Activated CD4-positive, alpha-beta memory T cell treated with anti-CD3 and anti-CD28 coated beads for 36 hours (primary cell): ENCODE measurements at regions not wholly inside any gene's neighbourhood (a gene's known extent, or its start where the extent isn't known, plus 50 kb on each side); places are given as distances from the start of the nearest gene placed in this dataset.
"Not testable (repeated sequence)": the region's sequence is repeated elsewhere in the genome, so short reads cannot be mapped to it uniquely, and the experiment has no call there.

ENCODE experiments used
- CTCF ChIA-PET: fragments of 350-600 bp; sonication (Branson Sonifier 250); formaldehyde crosslinking; loops from one replicate; lab custom pipeline; 2021; ENCODE audit warnings: antibody characterized with exemption, inconsistent platforms; lab: Charles Lee
- POLR2A ChIA-PET: fragments of 350-600 bp; sonication (Branson Sonifier 250); formaldehyde crosslinking; loops from one replicate; lab custom pipeline; 2021; ENCODE audit warnings: antibody characterized with exemption; lab: Charles Lee
- DNase-seq: peaks from one replicate; pipeline ENCODE4 v3.0.0-alpha.2; 2020
- H3K27ac Mint-ChIP-seq: one replicate; pipeline ENCODE4 v1.8.0; 2021; ENCODE audit warnings: mixed read lengths
- H3K27me3 Mint-ChIP-seq: one replicate; pipeline ENCODE4 v1.8.0; 2021; ENCODE audit warnings: mixed read lengths
- H3K36me3 Mint-ChIP-seq: one replicate; pipeline ENCODE4 v1.8.0; 2021; ENCODE audit warnings: mixed read lengths
- H3K4me1 Mint-ChIP-seq: one replicate; pipeline ENCODE4 v1.8.0; 2021; ENCODE audit warnings: low read depth, mixed read lengths
- H3K4me3 Mint-ChIP-seq: one replicate; pipeline ENCODE4 v1.8.0; 2021; ENCODE audit warnings: mild to moderate bottlenecking, mixed read lengths
- H3K9me3 Mint-ChIP-seq: one replicate; pipeline ENCODE4 v1.8.0; 2021; ENCODE audit warnings: mixed read lengths
- intact Hi-C: fragments of 100-400 bp; cut with micrococcal nuclease; formaldehyde crosslinking; loops from one replicate; pipeline ENCODE4 v1.15.1; 2023

DNA sequence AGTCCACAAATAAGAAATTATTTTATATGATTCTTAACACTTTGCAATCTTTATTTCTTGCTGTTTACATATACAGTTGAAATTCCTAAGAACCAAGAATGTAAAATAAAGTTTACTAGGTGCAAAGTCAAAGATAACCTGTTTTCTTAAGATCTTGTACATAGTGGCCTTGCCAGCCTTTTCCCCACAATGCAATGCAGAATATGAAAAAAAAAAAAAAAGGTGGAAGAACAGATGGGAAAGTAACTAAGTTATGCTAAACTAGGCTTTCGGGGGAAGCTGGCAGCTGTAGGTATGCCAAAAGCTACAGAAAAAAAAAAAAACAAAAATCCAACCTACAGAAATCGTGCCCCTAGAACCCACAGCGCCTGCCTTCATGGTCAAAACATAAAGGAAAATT, 1588.4 kb downstream of the STIM2 start:
- DNase-seq, result no peak
- Mint-ChIP-seq H3K4me1 (no peaks in the 10 kb centered on the region), H3K9me3 (peaks cover 26% of the 10 kb centered on the region), H3K4me3 (no peak overlapping the region), H3K36me3 (no peaks in the 10 kb centered on the region), H3K27me3 (no peaks in the 10 kb centered on the region), H3K27ac (no peak overlapping the region)
- intact Hi-C loops, result no loop called here
- CTCF ChIA-PET, result no interaction called here
- POLR2A ChIA-PET, result no interaction called here

DNA sequence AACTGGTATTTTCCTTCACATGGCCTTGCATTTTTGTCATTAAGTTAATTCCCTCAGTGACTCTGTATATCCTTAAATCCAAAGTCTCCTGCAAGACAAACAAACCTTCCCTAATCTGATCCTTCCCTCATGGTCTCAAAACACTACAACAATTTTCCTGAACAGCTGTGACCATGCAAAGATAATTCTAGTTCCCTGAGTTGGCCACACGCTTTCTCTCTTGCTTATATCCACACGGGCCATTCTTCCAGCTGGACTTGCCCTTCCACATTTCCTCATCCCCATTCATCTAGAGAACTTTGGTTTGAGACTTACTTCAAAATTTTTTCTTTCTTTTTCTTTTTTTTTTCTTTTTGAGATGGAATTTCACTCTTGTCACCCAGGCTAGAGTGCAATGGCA, 1590.7 kb downstream of the STIM2 start:
- H3K4me1 Mint-ChIP-seq, result no peaks in the 10 kb centered on the region
- intact Hi-C loops, result no loop called here
- no peaks in the 10 kb centered on the region for H3K27me3 Mint-ChIP-seq
- H3K9me3 Mint-ChIP-seq, result peaks cover 27% of the 10 kb centered on the region
- H3K4me3 Mint-ChIP-seq, result no peak overlapping the region
- POLR2A ChIA-PET, result no interaction called here
- CTCF ChIA-PET, result no interaction called here
- no peak overlapping the region for H3K27ac Mint-ChIP-seq
- H3K36me3 Mint-ChIP-seq, result no peaks in the 10 kb centered on the region
- DNase-seq, result no peak

DNA sequence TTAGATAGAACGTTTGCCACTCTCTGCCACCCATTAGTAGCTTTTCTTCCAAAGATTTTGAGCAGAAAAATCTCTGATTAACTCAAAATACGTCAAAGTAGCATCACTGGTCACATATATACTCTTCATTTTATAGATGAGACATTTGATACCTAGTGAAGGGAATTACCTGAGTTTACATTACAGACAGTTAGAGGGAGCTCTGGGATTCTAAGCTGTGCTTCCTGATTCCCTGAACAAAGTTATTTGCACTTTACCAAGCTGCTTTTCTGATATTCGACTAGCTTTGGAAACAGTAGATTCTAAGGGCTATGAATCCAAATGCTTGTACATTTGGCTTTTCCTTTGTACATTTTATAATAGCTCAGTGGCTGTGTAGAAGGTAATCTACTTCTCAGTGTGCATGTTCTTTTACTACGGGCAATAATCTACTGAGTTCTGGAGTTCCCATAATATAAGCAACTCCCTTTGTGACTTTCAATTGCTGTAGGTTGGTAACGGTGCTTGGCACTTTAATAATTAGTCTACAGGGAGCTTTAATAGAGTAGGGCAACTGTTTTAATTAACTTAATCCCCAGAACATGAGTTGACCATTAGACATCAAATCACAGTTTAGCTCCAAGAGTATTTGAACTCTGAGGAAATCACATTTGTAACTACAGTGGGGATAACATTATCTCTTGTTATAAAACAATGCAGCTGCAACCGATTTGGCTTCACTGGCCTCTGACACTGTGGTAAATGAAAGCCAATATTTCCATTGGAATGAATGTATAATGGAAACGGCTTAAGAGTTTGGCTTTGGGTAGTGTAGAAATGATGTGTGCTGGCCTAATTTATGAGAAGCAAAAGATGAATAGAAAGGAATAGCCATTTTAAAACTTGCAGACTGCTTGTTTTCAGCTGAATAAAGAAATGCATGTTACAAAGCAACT, 1602.4 kb downstream of the STIM2 start:
- no peak for DNase-seq
- Mint-ChIP-seq H3K4me1 (no peaks in the 10 kb centered on the region), H3K9me3 (peaks cover 7% of the 10 kb centered on the region), H3K4me3 (no peak overlapping the region), H3K36me3 (no peaks in the 10 kb centered on the region), H3K27ac (no peak overlapping the region), H3K27me3 (no peaks in the 10 kb centered on the region)
- intact Hi-C loops, result no loop called here
- POLR2A ChIA-PET, result no interaction called here
- CTCF ChIA-PET, result no interaction called here

DNA sequence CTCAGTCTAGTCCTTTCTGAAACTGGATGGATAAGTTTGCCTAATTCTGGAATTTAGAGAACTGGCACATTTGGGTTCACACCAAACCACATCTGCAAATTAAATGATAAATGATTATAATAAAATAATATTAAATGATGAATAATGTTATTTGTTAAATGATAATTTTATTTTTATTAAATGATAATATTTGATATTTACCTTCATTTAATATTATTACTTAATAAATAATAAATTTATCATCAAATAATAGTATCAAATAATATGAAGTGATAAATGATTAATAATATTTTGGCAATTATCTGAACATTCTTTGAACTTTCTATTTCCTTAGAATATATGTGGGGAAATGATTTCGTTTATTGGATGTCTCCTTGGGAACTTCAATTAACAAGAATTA, 1604.2 kb downstream of the STIM2 start:
- Mint-ChIP-seq H3K27me3 (no peaks in the 10 kb centered on the region), H3K9me3 (peaks cover 7% of the 10 kb centered on the region), H3K4me3 (no peak overlapping the region), H3K4me1 (no peaks in the 10 kb centered on the region), H3K36me3 (no peaks in the 10 kb centered on the region), H3K27ac (no peak overlapping the region)
- no peak for DNase-seq
- POLR2A ChIA-PET, result no interaction called here
- intact Hi-C loops, result no loop called here
- CTCF ChIA-PET, result no interaction called here

DNA sequence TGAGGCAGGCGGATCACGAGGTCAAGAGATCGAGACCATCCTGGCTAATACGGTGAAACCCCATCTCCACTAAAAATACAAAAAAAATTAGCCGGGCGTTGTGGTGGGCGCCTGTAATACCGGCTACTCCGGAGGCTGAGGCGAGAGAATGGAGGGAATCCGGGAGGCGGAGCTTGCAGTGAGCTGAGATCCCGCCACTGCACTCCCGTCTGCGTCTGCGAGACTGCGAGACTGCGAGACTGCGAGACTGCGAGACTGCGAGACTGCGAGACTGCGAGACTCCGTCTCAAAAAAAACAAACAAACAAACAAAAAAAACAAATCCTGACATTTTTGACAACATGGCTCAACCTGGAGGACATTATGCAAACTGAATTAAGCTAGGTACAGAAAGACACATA, 1606.2 kb downstream of the STIM2 start:
- H3K4me1 Mint-ChIP-seq, H3K9me3 Mint-ChIP-seq, DNase-seq, H3K4me3 Mint-ChIP-seq, POLR2A ChIA-PET, intact Hi-C loops, H3K27me3 Mint-ChIP-seq, H3K27ac Mint-ChIP-seq, CTCF ChIA-PET, H3K36me3 Mint-ChIP-seq: not testable (repeated sequence)

DNA sequence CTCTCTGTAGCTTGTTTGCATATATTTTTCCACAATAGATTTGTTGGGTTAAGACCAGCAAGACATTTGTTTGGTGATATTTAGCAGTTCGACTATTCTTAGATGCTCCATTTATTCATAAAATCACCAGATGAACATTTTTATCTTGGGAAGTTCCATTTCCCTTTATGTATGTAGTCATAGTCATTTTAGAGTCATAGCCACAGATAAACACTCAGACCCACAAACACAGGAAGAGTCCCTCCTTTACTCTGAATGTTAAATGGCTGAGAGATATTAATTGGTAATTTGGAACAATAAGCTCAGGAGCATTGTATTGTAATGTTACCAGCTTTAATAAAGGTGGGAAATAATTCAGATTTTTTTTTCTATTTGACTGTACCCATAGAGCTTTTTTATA, 1608.7 kb downstream of the STIM2 start:
- CTCF ChIA-PET, result no interaction called here
- Mint-ChIP-seq H3K4me1 (no peaks in the 10 kb centered on the region), H3K9me3 (peaks cover 6% of the 10 kb centered on the region), H3K27ac (no peak overlapping the region), H3K4me3 (no peak overlapping the region), H3K27me3 (no peaks in the 10 kb centered on the region), H3K36me3 (no peaks in the 10 kb centered on the region)
- POLR2A ChIA-PET, result no interaction called here
- intact Hi-C loops, result no loop called here
- DNase-seq, result no peak

DNA sequence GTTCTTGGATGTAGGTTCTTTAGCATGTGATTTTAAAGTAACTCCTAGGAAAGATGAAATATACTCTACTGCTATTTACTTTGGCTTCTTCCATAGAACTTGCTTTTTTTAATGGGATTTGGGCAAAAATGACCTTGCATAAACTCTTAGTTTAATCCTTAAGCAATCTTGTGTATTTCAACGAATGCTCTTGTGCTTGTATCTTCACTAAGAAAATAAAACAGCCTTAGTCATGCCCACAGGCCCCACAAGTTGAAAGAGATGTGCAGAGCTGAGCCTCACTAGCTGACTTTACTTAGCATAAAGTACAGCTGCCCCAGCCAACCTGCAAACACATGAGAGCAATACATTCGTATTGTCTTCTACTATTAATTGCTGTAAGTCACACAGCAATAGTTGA, 1609.2 kb downstream of the STIM2 start:
- Mint-ChIP-seq H3K9me3 (peaks cover 6% of the 10 kb centered on the region), H3K27ac (no peak overlapping the region), H3K4me1 (no peaks in the 10 kb centered on the region), H3K27me3 (no peaks in the 10 kb centered on the region), H3K36me3 (no peaks in the 10 kb centered on the region), H3K4me3 (no peak overlapping the region)
- ChIA-PET POLR2A (no interaction called here), CTCF (no interaction called here)
- intact Hi-C loops, result no loop called here
- no peak for DNase-seq

DNA sequence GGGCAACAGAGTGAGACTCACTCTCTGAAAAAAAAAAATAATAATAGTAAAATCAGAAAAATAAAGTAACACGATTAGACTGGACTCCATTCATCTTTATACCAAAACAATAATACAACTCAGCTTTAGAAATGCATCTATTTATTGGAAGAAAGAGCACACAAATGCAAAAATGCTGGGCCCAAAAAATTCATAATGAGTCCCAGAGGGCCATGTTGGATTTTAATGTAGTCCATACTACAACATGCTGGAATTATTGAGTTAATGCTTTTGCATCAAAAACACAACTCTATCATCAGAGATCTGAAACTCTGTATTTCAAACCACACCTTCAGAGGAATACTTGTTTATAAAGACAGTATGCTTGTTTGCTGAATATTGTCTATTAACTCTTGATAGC, 1614.7 kb downstream of the STIM2 start:
- no peak overlapping the region for H3K4me3 Mint-ChIP-seq
- intact Hi-C loops, result no loop called here
- no peaks in the 10 kb centered on the region for H3K27me3 Mint-ChIP-seq
- ChIA-PET POLR2A (no interaction called here), CTCF (no interaction called here)
- H3K27ac Mint-ChIP-seq, result no peak overlapping the region
- DNase-seq, result no peak
- no peaks in the 10 kb centered on the region for H3K4me1 Mint-ChIP-seq
- H3K9me3 Mint-ChIP-seq, result peaks cover 3% of the 10 kb centered on the region
- no peaks in the 10 kb centered on the region for H3K36me3 Mint-ChIP-seq

DNA sequence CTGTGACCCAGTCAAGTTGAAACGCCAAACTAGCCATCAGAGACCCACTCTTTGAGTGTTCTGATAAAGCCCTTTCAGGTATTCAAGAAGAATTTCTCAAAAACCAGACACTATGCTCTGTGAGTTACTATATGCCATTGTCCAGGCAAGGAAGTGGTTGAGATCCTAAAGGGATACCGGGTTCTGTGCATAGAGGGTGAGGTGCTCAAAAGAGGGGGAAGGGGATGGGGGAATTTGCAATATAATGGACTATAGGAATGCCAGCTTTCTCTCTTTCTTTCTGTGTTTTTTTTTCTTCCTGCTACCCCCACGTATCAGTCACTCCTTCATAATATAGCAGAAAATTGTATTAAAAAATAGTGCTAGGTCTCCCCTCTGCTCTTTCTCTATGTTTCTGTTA, 1619.0 kb downstream of the STIM2 start:
- Mint-ChIP-seq H3K27ac (no peak overlapping the region), H3K4me1 (no peaks in the 10 kb centered on the region), H3K9me3 (peaks cover 2% of the 10 kb centered on the region), H3K27me3 (no peaks in the 10 kb centered on the region), H3K4me3 (no peak overlapping the region), H3K36me3 (no peaks in the 10 kb centered on the region)
- DNase-seq, result no peak
- ChIA-PET CTCF (no interaction called here), POLR2A (no interaction called here)
- intact Hi-C loops, result no loop called here

DNA sequence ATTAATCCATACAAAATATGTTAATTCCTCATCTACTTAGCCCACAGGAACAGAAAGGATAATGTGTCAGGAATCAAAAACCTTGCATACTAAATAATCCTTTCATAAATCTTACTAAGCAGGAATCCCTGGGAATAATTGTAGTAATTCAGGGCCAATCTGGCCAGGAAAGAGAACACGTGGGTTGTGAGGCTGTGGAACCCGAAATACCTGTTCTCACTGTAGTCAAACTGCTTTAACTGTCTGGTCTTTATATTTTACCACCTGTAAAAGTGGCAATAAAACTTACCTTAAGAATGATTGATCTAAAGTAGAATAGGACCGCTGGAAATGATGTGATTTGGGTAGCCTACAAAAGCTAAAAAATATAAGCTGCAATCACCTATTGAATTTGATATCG, 1620.9 kb downstream of the STIM2 start:
- Mint-ChIP-seq H3K9me3 (peaks cover 2% of the 10 kb centered on the region), H3K36me3 (no peaks in the 10 kb centered on the region), H3K27ac (no peak overlapping the region), H3K4me3 (no peak overlapping the region), H3K4me1 (no peaks in the 10 kb centered on the region), H3K27me3 (no peaks in the 10 kb centered on the region)
- intact Hi-C loops, result no loop called here
- ChIA-PET POLR2A (no interaction called here), CTCF (no interaction called here)
- DNase-seq, result no peak

DNA sequence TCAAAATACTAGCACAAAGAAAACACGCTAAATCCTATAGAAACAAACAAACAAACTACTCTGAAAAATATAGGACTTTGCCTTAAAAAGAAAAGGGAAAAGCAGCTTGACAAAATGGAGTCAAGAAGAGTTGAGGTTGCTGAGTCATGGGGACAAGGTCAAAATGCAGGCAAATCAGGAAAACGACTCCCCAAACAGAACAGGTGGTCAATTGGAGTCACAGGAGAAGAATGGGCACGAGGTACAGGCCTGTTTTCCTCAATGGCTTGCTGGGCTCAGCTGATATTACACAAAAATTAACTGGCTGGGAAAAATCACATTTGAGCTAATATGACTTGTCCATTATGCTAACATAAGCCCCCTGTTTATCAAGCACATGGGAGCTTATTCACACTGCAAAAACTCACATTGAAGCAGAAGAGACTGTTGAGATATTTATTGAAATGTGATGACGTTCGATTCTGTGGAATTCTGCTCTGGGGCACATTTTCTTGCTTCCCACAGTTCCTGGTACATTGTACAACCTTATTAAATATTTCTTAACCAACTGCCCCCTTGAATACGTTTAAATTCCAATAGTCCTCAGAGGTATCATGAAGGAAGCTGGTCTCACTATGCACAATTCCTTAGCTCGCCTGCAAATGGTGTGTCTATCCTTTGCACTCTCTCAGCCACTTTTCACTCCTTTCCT, 1622.1 kb downstream of the STIM2 start:
- H3K9me3 Mint-ChIP-seq, result peaks cover 2% of the 10 kb centered on the region
- H3K4me3 Mint-ChIP-seq, result no peak overlapping the region
- no peak overlapping the region for H3K27ac Mint-ChIP-seq
- intact Hi-C loops, result no loop called here
- DNase-seq, result no peak
- CTCF ChIA-PET, result no interaction called here
- H3K27me3 Mint-ChIP-seq, result no peaks in the 10 kb centered on the region
- POLR2A ChIA-PET, result no interaction called here
- no peaks in the 10 kb centered on the region for H3K4me1 Mint-ChIP-seq
- H3K36me3 Mint-ChIP-seq, result no peaks in the 10 kb centered on the region

DNA sequence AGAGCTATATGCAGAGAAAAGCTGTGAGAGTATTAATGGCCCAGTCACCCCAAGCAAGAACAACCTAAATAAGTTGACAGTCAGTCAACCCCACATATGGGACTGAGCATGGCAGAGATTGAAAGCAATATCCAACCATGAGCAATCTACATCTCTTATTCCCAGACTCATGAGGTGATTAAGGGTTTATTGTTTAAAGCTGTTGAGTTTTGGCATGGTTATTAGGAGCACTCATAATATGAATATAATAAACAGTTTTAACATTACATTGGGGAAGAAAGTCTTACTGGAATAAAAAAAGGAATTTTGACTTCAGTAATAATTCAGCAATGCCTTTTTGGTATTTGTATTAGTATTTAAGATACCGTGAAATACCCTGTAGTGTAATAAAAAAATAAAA, 1627.4 kb downstream of the STIM2 start:
- Mint-ChIP-seq H3K27ac (no peak overlapping the region), H3K4me3 (no peak overlapping the region), H3K4me1 (no peaks in the 10 kb centered on the region), H3K36me3 (no peaks in the 10 kb centered on the region), H3K9me3 (no peaks in the 10 kb centered on the region), H3K27me3 (no peaks in the 10 kb centered on the region)
- no peak for DNase-seq
- CTCF ChIA-PET, result no interaction called here
- intact Hi-C loops, result no loop called here
- POLR2A ChIA-PET, result no interaction called here

DNA sequence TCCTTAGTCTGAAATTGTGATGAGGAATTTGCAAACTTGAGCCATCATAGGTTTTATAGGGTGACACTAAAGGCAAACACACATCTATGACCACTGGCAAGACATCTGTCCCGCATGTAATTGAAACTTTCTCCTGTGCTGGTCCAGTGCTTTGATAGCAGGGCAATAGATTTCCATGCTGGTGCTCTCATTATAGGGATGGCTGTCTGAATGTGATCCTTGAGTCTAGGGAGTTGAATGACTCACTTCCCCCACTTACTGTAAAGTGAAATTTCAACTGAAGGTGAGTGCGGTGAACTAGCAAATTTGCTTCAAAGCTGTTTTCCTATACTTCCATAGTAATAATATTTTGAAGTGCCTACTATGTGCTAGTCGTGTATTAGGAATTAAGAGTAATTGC, 1630.0 kb downstream of the STIM2 start:
- Mint-ChIP-seq H3K27me3 (no peaks in the 10 kb centered on the region), H3K9me3 (peaks cover 6% of the 10 kb centered on the region), H3K36me3 (no peaks in the 10 kb centered on the region), H3K4me3 (no peak overlapping the region), H3K4me1 (no peaks in the 10 kb centered on the region), H3K27ac (no peak overlapping the region)
- ChIA-PET POLR2A (no interaction called here), CTCF (no interaction called here)
- no peak for DNase-seq
- intact Hi-C loops, result no loop called here
